GM21737 (cell line): ENCODE measurements at regions not wholly inside any gene's neighbourhood (a gene's known extent, or its start where the extent isn't known, plus 50 kb on each side); places are given as distances from the start of the nearest gene placed in this dataset.

Experiments used
- ATAC-seq: cut with Tn5 transposase; IDR thresholded peaks from one replicate; pipeline ENCODE4 v1.9.1; 2021; ENCODE audit warnings: mild to moderate bottlenecking, moderate library complexity; ENCODE audit not compliant: unreplicated experiment

DNA sequence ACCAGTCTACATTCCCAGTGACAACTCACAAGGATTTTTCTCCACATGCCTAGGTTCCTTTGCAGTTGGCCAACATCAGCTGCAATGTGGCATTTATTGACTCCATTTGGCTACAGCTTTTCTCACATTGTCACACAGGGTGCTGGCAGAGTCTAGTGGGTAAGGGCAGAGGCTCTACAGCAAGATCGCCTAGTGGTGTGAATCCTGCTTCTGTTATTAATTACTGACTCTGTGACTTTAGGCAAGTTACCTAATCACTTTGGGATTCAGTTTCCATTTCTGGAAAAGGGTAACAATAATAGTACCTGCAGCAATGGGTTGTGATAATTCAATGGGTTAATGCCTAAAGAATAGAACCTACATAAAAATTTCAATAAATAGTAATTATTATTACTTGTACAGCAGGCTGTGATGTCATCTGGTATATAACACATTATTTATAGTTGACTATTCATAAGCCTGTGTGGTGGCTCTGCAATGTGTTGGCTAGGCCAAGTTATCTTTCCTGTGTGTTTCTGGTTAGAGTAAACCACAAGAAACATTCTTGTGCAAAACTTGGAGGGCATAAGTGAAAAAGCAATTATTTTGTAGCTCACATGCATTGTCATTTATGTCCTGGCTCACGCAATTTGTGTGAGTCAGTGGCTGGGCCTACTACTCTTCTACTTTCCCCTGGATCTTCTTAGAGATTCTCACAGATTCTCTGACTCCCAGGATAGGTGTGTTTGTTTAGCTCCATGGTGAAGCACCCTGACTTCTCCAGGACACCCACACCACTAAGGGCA lies 59.5 kb downstream of the PTGS2 start:
- ATAC-seq = no peak

DNA sequence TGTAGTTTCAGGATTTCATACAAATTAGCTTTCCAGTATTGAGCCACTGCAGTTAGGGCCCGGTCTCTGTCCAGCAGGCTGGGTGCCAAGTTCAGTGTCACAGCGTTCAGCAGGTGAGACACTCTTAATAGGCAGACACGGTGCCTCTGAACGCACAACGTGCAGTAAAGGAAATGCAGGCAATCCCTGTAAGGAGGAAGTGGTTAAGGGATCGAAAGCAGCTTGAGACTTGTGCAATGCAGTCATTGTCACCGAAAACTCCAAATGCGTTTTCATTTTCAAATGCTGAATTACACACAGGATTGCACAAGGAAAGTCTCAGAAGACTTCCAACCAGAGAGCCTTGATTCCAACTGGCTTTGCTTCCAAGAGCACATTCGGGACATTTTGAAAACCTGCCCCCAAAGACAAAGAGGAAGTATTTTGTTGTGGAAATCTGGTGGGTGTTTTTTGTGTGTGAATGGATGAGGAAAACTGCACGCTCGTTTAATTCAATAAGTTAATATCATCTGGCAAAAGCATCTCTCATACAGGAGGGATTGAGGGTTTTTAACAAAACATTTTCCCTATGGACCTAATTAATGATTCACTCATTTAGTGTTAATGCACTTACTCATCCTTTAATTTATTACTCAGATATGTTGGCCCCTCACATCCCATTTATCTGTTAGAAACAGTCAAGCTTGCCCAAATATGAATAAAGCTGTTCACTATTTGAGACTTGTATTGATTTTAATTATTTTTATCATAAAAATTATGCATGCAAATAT lies 61.6 kb downstream of the PTGS2 start:
- peak; percentile 100 for ATAC-seq

- ATAC-seq = no peak
Observed at GRCh38 chr1:186617926-186618325, 62.3 kb downstream of the PTGS2 start.

DNA sequence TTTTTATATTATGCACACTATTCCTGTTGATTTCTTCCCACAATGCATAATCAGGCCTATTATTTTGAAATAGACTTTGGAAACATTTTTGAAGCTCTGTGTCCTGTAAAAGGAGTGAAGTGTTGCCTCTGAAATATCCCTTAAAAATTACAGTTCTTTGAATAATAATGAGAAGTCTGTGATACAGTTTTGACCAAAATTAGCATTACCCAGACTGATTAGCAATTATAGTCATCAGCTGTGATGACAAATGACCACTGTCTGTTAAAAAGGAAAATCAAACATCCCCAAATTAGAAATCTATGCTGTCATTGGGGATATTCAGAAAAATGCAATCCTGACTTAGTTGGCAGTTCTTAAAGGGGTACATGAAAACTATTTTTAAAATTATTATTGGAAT lies 63.7 kb downstream of the PTGS2 start:
- ATAC-seq = no peak

GRCh38 chr1:186615332-186615731 lies 64.9 kb downstream of the PTGS2 start:
- ATAC-seq = no peak

DNA sequence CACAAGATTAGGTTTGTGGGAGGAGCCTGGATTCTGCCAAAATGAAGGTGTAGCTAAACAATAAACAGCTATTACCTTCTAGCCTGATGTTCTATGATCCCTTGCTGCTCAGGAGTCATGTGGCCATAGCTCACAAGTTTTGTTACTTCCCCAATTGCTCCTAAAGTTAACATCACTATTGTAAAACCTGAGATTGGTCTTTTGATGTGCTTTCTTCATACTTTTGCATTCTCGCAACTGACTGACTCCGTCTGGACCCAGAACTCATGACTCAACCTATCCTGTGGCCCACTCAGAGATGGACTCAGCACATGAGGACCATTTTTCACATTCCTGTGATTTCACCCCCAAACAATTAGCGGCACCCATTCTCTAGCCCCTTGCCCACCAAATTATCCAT lies 69.1 kb downstream of the PTGS2 start:
- ATAC-seq = no peak

DNA sequence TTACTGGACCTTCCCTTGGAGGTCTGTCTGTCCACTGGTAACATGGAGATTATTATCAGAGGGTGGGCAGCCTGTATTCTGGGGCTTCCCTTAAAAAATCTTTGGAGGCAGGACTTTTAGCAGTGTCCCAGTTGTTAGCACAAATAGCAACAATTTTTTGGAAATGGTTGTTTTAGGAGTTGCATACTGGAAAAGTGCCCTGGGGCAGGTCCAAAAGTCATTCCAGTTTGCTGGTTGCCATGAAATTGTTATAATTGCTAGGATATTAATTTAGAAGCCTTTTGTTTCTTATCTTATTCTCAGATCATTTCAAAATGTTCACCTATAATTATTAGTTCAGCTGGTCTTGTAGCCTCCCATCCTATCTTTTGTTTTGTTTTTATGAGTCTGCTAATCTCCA lies 71.0 kb downstream of the PTGS2 start:
- ATAC-seq = no peak

DNA sequence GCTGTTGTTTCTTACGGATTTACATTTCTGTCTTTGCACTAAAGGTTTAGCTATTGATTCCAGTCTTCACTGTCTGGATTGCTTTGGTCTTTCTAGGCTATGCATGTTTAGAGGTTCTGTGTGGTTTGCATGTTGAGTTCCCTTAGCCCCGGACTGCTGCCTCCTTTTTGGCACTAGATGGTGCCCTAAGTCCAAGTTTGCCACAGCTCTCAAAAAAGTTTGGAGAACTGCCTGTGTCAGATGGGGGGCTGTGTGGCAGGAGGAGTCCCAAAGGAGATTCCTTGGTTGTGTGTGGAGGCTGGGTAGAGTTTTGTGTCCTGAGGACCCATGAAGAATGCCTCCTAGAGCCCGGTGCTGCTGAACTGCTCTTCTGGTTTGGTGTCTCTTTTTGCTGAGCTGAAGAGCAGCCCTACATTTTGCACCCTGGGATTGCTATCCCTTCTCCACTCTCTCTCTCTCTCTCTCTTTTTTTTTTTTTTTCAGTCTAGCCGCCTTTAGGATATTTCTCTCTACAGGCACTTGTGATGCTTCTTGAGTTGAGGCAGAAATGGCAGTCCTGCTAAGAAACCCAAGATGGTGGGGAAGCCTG lies 74.4 kb downstream of the PTGS2 start:
- ATAC-seq = peak; percentile 64

GRCh38 chr1:186595969-186596368 lies 84.3 kb downstream of the PTGS2 start:
- ATAC-seq = no peak

DNA sequence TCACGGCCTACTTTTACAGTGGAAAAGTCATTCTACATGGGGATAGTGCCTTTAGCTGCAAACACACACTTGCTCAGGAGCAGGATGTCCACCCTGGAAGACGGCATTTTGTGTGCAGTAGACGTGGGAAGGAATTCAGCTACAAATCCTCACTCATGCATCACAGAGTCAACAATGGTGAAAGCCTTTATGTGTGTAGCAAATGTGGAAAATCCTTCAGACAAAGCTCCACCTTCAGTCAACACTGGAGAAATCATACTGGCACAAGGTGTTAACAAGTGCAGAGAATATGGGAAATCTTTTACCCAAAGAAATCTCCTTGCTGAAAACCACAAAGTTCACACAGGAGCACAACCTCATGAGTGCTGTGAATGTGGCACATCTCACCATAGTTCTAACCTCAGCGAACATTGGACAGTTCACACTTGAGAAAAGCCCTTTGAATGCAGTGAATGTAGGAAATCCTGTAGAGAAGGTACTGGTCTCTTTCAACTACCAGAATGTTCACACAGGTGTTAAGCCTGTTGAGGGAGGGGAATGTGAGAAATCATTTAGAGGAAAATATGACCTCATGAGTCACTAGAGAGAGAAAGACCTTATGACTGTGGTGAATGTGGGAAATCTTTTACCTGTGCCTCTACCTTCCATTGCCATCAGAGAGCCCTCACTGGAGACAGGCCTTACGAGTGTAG lies 101.8 kb downstream of the PTGS2 start:
- ATAC-seq = no peak

- no peak for ATAC-seq
Observed at GRCh38 chr1:186577633-186578032, 102.6 kb downstream of the PTGS2 start.

DNA sequence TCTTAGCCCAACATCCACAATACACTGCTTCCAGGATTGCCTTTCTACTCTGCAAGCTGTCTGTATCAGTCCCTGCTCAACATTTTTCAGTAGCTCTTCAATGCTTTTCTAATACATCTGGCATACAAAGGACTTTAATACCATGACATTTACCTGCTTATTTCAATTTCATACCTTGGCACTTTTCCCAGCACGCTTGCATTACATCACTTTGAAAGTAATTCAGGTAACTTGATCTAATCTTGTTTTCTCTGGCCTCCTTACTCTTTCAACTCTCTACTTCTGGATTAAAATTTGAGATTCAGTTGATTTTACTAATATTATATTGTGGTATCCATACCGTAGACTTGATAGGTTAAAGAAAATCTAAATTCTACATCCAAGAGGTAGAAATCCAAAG lies 103.0 kb downstream of the PTGS2 start:
- ATAC-seq = no peak

GRCh38 chr1:186575348-186575747 lies 104.9 kb downstream of the PTGS2 start:
- ATAC-seq = no peak

DNA sequence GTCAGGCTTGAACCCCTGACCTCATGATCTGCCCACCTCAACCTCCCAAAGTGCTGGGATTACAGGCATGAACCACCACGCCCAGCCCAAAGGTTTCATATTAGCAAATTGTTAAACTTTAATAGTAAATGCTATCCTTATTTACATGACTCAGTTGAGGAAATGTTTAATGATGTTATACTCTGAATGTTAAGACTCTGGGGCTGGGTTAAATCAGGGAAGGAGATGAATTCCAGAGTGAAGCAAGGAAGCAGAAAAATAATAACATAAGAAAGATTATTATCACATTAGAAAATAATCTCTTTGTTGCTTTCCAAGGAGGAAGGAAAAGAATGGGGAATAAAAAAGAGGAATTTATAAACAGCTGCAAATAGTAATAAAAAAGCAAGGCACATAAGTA lies 105.3 kb downstream of the PTGS2 start:
- no peak for ATAC-seq

- ATAC-seq = no peak
Observed at GRCh38 chr1:186572509-186572908, 107.7 kb downstream of the PTGS2 start.

DNA sequence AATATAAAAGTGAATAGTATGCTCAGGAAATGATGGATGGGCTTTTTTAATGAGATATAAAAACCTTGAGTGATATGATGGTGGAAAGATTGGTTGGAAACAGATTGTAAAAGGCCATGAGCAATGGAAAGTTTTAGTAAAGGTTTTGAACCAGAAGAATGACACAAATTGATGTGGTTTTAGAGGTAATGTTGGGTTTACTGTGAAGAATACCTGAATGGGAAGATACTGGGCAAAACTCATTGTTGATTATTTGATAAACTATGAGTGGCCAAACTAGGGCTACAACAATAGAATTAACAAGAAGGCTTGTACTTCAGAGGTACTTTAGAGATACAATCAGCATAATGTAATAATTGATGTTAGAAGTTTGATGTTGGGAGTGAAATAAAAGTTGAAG lies 108.5 kb downstream of the PTGS2 start:
- no peak for ATAC-seq

- ATAC-seq = no peak
Observed at GRCh38 chr1:186569856-186570255, 108.9 kb upstream of the PDC start.

DNA sequence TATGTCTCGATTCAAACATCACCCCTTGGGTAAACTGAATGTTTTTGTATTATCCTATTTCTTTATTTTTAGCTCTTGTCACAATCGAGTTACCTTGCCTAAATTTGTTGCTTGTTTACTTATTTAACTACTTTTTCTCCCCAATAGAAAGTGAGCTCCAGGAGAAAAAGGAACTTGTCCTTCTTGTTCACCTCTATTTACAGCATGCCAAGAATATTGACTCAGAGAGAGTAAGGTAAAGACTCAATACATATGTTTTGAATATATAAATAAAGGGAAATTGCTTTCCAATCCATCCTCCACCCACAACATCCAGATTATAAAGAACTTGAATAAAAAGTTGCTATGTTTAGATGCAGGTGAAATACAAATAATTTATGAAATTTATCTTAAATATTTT lies 107.3 kb upstream of the PDC start:
- ATAC-seq = no peak

GRCh38 chr1:186566140-186566855 lies 105.4 kb upstream of the PDC start:
- no peak for ATAC-seq

DNA sequence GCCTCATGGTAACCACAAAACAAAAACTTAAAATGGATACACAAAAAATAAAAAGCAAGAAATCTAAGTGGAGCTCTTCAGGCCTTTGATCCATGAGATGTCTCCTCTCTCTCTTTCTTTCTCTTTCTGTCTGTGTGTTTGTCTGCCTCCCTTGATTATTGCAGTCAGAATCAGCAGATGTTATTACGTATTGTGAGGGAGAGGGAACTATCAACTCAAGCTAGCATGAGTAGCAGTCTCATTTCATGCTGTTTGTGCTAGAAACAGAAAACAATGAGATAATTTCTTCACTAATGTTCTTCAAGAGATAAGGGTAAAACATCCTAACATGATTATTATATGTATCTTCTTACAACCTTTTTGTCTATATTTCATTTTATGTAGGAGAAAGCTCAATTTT lies 103.7 kb upstream of the PDC start:
- ATAC-seq = no peak

- no peak for ATAC-seq
Observed at GRCh38 chr1:186559601-186560116, 98.7 kb upstream of the PDC start.
